DND-41 (cell line): ENCODE measurements at regions not wholly inside any gene's neighbourhood (a gene's known extent, or its start where the extent isn't known, plus 50 kb on each side); places are given as distances from the start of the nearest gene placed in this dataset.

Experiments used
- ATAC-seq: fragments of 200-7000 bp; cut with Tn5 transposase; 3 replicates; pipeline ENCODE4 v1.9.1; 2021; ENCODE audit warnings: low read depth; ENCODE audit not compliant: insufficient read depth
- DNase-seq: peaks from one replicate; pipeline ENCODE4 v3.0.0-alpha.2; 2020
- H2AFZ ChIP-seq: 2 replicates; pipeline ENCODE4 v1.6.0; 2012; ENCODE audit warnings: low read depth, low read length
- H3K27ac ChIP-seq: 2 replicates; pipeline ENCODE4 v1.5.1; 2012; ENCODE audit warnings: low read length, inconsistent platforms
- H3K27me3 ChIP-seq: fragments of 200-600 bp; sonication (generic); 2 replicates; pipeline ENCODE4 v1.6.0; 2012; ENCODE audit warnings: low read length, mild to moderate bottlenecking, inconsistent platforms; ENCODE audit not compliant: insufficient read depth, poor library complexity
- H3K36me3 ChIP-seq: 2 replicates; pipeline ENCODE4 v1.5.1; 2012; ENCODE audit warnings: low read length, inconsistent platforms; ENCODE audit not compliant: insufficient read depth
- H3K4me1 ChIP-seq: 2 replicates; pipeline ENCODE4 v1.5.1; 2012; ENCODE audit warnings: mild to moderate bottlenecking, low read length; ENCODE audit not compliant: insufficient read depth
- H3K4me2 ChIP-seq: 2 replicates; pipeline ENCODE4 v1.6.0; 2012; ENCODE audit warnings: mild to moderate bottlenecking, moderate library complexity, low read length, inconsistent platforms; ENCODE audit not compliant: insufficient read depth
- H3K4me3 ChIP-seq, 2 experiments: fragments of 200-600 bp in 1 of 2; shearing (Covaris generic) in 1 of 2; 2 replicates each; pipeline ENCODE4 v1.5.1; 2012 to 2016; ENCODE audit warnings: inconsistent platforms in 2 of 2, low read length in 2 of 2, mild to moderate bottlenecking in 2 of 2, low read depth in 1 of 2, moderate library complexity in 1 of 2
- H3K79me2 ChIP-seq: 2 replicates; pipeline ENCODE4 v1.6.0; 2012; ENCODE audit warnings: low read length, inconsistent platforms; ENCODE audit not compliant: insufficient read depth
- H3K9ac ChIP-seq: 2 replicates; pipeline ENCODE4 v1.6.0; 2012; ENCODE audit warnings: low read depth, mild to moderate bottlenecking, inconsistent platforms, low read length, moderate library complexity
- H3K9me3 ChIP-seq: 2 replicates; pipeline ENCODE4 v1.5.1; 2012; ENCODE audit warnings: low read length, moderate library complexity, mild to moderate bottlenecking, inconsistent platforms; ENCODE audit not compliant: insufficient read depth, severe bottlenecking
- H4K20me1 ChIP-seq: 2 replicates; pipeline ENCODE4 v1.6.0; 2012; ENCODE audit warnings: low read length; ENCODE audit not compliant: insufficient read depth
- EZH2 ChIP-seq: IDR thresholded peaks from 3 replicates; pipeline ENCODE4 v1.6.1; 2012; ENCODE audit warnings: borderline replicate concordance, low read depth, mild to moderate bottlenecking, moderate library complexity, low read length, inconsistent platforms; ENCODE audit not compliant: severe bottlenecking
- TF ChIP-seq, protein P1 (sequence below): IDR thresholded peaks from 2 replicates; pipeline ENCODE4 v1.5.1; 2012; ENCODE audit warnings: borderline replicate concordance, low read length, moderate library complexity, mild to moderate bottlenecking; ENCODE audit not compliant: poor library complexity, severe bottlenecking; ENCODE audit errors: extremely low read depth

GRCh38 chr1:87844251-87844650 lies 515.6 kb downstream of the LMO4 start:
- no peak overlapping the region for H3K9ac ChIP-seq
- TF ChIP-seq, protein P1, sequence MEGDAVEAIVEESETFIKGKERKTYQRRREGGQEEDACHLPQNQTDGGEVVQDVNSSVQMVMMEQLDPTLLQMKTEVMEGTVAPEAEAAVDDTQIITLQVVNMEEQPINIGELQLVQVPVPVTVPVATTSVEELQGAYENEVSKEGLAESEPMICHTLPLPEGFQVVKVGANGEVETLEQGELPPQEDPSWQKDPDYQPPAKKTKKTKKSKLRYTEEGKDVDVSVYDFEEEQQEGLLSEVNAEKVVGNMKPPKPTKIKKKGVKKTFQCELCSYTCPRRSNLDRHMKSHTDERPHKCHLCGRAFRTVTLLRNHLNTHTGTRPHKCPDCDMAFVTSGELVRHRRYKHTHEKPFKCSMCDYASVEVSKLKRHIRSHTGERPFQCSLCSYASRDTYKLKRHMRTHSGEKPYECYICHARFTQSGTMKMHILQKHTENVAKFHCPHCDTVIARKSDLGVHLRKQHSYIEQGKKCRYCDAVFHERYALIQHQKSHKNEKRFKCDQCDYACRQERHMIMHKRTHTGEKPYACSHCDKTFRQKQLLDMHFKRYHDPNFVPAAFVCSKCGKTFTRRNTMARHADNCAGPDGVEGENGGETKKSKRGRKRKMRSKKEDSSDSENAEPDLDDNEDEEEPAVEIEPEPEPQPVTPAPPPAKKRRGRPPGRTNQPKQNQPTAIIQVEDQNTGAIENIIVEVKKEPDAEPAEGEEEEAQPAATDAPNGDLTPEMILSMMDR, result no peak
- TF ChIP-seq EZH2, result no peak

GRCh38 chr1:87851490-87851889 lies 522.8 kb downstream of the LMO4 start:
- Histone ChIP-seq H4K20me1 (no peaks in the 10 kb centered on the region), H3K9me3 (no peaks in the 10 kb centered on the region), H2AFZ (no peak overlapping the region), H3K27me3 (no peaks in the 10 kb centered on the region), H3K4me2 (no peak overlapping the region), H3K79me2 (no peaks in the 10 kb centered on the region), H3K27ac (no peak overlapping the region), H3K4me3 (no peak overlapping the region), H3K36me3 (no peaks in the 10 kb centered on the region), H3K4me1 (no peaks in the 10 kb centered on the region), H3K9ac (no peak overlapping the region)
- TF ChIP-seq, protein P1, result no peak
- TF ChIP-seq EZH2, result no peak
- ATAC-seq (no peak), DNase-seq (no peak)

More at GRCh38 chr1:87844251-87844650, 515.6 kb downstream of the LMO4 start:
- ATAC-seq (no peak), DNase-seq (no peak)
- no peaks in the 10 kb centered on the region for H3K36me3 ChIP-seq
- H3K79me2 ChIP-seq, result no peaks in the 10 kb centered on the region
- no peak overlapping the region for H3K4me3 ChIP-seq
- H3K27me3 ChIP-seq, result no peaks in the 10 kb centered on the region
- no peaks in the 10 kb centered on the region for H4K20me1 ChIP-seq
- H3K4me1 ChIP-seq, result no peaks in the 10 kb centered on the region
- no peak overlapping the region for H2AFZ ChIP-seq
- no peak overlapping the region for H3K4me2 ChIP-seq
- H3K9me3 ChIP-seq, result no peaks in the 10 kb centered on the region
- H3K27ac ChIP-seq, result no peak overlapping the region

DNA sequence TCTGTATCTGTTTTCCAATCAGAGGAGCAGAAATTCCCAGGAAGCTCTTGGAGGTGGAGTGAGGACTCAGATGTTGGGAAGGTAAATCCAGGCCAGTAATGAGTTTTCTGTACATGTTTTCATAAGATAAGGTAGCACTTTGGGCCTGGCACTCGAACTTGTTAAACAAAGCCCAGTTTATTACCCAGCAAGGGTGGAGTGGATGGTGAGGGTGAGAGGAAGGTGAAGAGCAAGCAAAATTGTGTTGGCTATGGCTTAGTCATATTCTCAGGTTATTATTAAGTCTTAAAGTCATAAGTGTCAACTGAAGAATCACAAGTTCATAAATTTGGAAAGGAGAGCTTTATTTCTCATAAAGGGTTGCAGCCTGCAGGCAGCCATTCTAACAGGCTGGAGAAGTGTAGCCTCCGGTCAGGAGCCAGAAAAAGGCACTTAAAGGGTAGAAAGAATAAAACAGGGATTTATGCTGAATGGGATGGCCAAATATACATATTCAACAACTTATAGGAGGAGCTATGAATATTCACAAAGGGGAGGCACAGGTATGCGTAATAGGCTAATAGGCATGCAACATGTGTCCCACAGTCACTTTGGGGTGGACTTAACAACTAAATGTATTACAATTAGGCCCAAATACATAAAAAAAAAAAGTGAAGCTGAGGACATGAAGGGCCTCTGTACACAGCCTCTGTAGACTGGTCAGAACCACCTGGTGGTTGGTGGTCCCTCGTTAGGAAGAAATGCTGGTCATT lies 523.9 kb downstream of the LMO4 start:
- TF ChIP-seq, protein P1, result no peak
- TF ChIP-seq EZH2, result no peak
- Histone ChIP-seq H3K9ac (no peak overlapping the region), H3K4me2 (no peak overlapping the region), H3K9me3 (no peaks in the 10 kb centered on the region), H3K27ac (no peak overlapping the region), H4K20me1 (no peaks in the 10 kb centered on the region), H2AFZ (no peak overlapping the region), H3K36me3 (no peaks in the 10 kb centered on the region), H3K4me1 (no peaks in the 10 kb centered on the region), H3K27me3 (no peaks in the 10 kb centered on the region), H3K4me3 (no peak overlapping the region), H3K79me2 (no peaks in the 10 kb centered on the region)
- no peak for ATAC-seq
- DNase-seq, result no peak
